ENCODE measurements at regions not wholly inside any gene's neighbourhood (a gene's known extent, or its start where the extent isn't known, plus 50 kb on each side); places are given as distances from the start of the nearest gene placed in this dataset.

GRCh38 chr3:84522893-84523292, 435.9 kb upstream of the CADM2 start:
- no peaks in the 10 kb centered on the region for H3K4me1 ChIP-seq (ENCODE audit: control insufficient read depth in 1 of 2, extremely low read depth in 1 of 2, insufficient read depth in 2 of 2, low read length in 2 of 2)
- no peak overlapping the region for H3K4me3 Mint-ChIP-seq
- 55% methylated on average over 4 of the region's 6 CpGs for WGBS (ENCODE audit: insufficient coverage)
- no peaks in the 10 kb centered on the region for H3K36me3 ChIP-seq (ENCODE audit: control insufficient read depth in 2 of 2, extremely low read depth in 1 of 2, insufficient read depth in 1 of 2, low read length in 1 of 2)
- no peak overlapping the region for H3K27ac ChIP-seq (ENCODE audit: low read length)
- H3K4me1 Mint-ChIP-seq: no peaks in the 10 kb centered on the region
- DNase-seq (no peak), ATAC-seq (replicated peaks in 1 of 4) (no peak)
- H3K9me3 Mint-ChIP-seq: peaks cover 0 to 23% (median 16%) of the 10 kb centered on the region in 3 donors
- H3K36me3 Mint-ChIP-seq: no peaks in the 10 kb centered on the region
- ChIA-PET CTCF (no interaction called here), POLR2A (no interaction called here)
- H3K9me3 ChIP-seq: no peaks in the 10 kb centered on the region
- no peak overlapping the region for H3K4me3 ChIP-seq (ENCODE audit: control insufficient read depth in 1 of 2, extremely low read depth in 1 of 2, low read length in 1 of 2)
- H3K27me3 Mint-ChIP-seq: no peaks in the 10 kb centered on the region
- H3K27me3 ChIP-seq (replicated peaks in 1 of 2; ENCODE audit: control insufficient read depth in 2 of 2, extremely low read depth in 1 of 2, insufficient read depth in 2 of 2, low read length in 1 of 2): no peaks in the 10 kb centered on the region
- H3K27ac Mint-ChIP-seq: no peak overlapping the region

- DNase-seq (no peak), ATAC-seq (replicated peaks in 1 of 4) (no peak)
- WGBS (ENCODE audit: insufficient coverage): 67% methylated on average over 3 of the region's 3 CpGs
- Histone ChIP-seq H3K4me3 (ENCODE audit: control insufficient read depth in 1 of 2, extremely low read depth in 1 of 2, low read length in 1 of 2) (no peak overlapping the region), H3K36me3 (ENCODE audit: control insufficient read depth in 2 of 2, extremely low read depth in 1 of 2, insufficient read depth in 1 of 2, low read length in 1 of 2) (no peaks in the 10 kb centered on the region), H3K4me1 (ENCODE audit: control insufficient read depth in 1 of 2, extremely low read depth in 1 of 2, insufficient read depth in 2 of 2, low read length in 2 of 2) (no peaks in the 10 kb centered on the region), H3K9me3 (no peaks in the 10 kb centered on the region), H3K27ac (ENCODE audit: low read length) (no peak overlapping the region), H3K27me3 (replicated peaks in 1 of 2; ENCODE audit: control insufficient read depth in 2 of 2, extremely low read depth in 1 of 2, insufficient read depth in 2 of 2, low read length in 1 of 2) (no peaks in the 10 kb centered on the region)
- peaks cover 23 to 34% (median 28%) of the 10 kb centered on the region in 3 donors for H3K9me3 Mint-ChIP-seq
- no peak overlapping the region for H3K4me3 Mint-ChIP-seq
- no peak overlapping the region for H3K27ac Mint-ChIP-seq
- POLR2A ChIA-PET: no interaction called here
- CTCF ChIA-PET: no interaction called here
- H3K36me3 Mint-ChIP-seq: no peaks in the 10 kb centered on the region
- H3K4me1 Mint-ChIP-seq: no peaks in the 10 kb centered on the region
- H3K27me3 Mint-ChIP-seq: no peaks in the 10 kb centered on the region
Measured at GRCh38 chr3:84536916-84537315, 421.9 kb upstream of the CADM2 start.

- Mint-ChIP-seq H3K9me3 (peaks cover 17 to 31% (median 23%) of the 10 kb centered on the region in 3 donors), H3K27ac (no peak overlapping the region), H3K4me1 (no peaks in the 10 kb centered on the region), H3K27me3 (no peaks in the 10 kb centered on the region), H3K4me3 (no peak overlapping the region), H3K36me3 (no peaks in the 10 kb centered on the region)
- Histone ChIP-seq H3K27ac (ENCODE audit: low read length) (no peak overlapping the region), H3K4me3 (ENCODE audit: control insufficient read depth in 1 of 2, extremely low read depth in 1 of 2, low read length in 1 of 2) (no peak overlapping the region), H3K27me3 (replicated peaks in 1 of 2; ENCODE audit: control insufficient read depth in 2 of 2, extremely low read depth in 1 of 2, insufficient read depth in 2 of 2, low read length in 1 of 2) (no peaks in the 10 kb centered on the region), H3K36me3 (ENCODE audit: control insufficient read depth in 2 of 2, extremely low read depth in 1 of 2, insufficient read depth in 1 of 2, low read length in 1 of 2) (no peaks in the 10 kb centered on the region), H3K4me1 (ENCODE audit: control insufficient read depth in 1 of 2, extremely low read depth in 1 of 2, insufficient read depth in 2 of 2, low read length in 2 of 2) (no peaks in the 10 kb centered on the region), H3K9me3 (no peaks in the 10 kb centered on the region)
- ChIA-PET POLR2A (no interaction called here), CTCF (no interaction called here)
- ATAC-seq (replicated peaks in 1 of 4) (no peak), DNase-seq (no peak)
Measured at GRCh38 chr3:84538597-84538996, 420.2 kb upstream of the CADM2 start.

- Histone ChIP-seq H3K9me3 (no peaks in the 10 kb centered on the region), H3K4me3 (ENCODE audit: control insufficient read depth in 1 of 2, extremely low read depth in 1 of 2, low read length in 1 of 2) (no peak overlapping the region), H3K36me3 (ENCODE audit: control insufficient read depth in 2 of 2, extremely low read depth in 1 of 2, insufficient read depth in 1 of 2, low read length in 1 of 2) (no peaks in the 10 kb centered on the region), H3K4me1 (ENCODE audit: control insufficient read depth in 1 of 2, extremely low read depth in 1 of 2, insufficient read depth in 2 of 2, low read length in 2 of 2) (no peaks in the 10 kb centered on the region), H3K27ac (ENCODE audit: low read length) (no peak overlapping the region), H3K27me3 (replicated peaks in 1 of 2; ENCODE audit: control insufficient read depth in 2 of 2, extremely low read depth in 1 of 2, insufficient read depth in 2 of 2, low read length in 1 of 2) (no peaks in the 10 kb centered on the region)
- ATAC-seq (replicated peaks in 1 of 4) (no peak), DNase-seq (no peak)
- H3K27ac Mint-ChIP-seq: no peak overlapping the region
- peaks cover 3 to 32% (median 14%) of the 10 kb centered on the region in 3 donors for H3K9me3 Mint-ChIP-seq
- no peaks in the 10 kb centered on the region for H3K36me3 Mint-ChIP-seq
- WGBS (ENCODE audit: insufficient coverage): no CpG with 5 or more reads among the region's 3 CpGs
- no peak overlapping the region for H3K4me3 Mint-ChIP-seq
- no peaks in the 10 kb centered on the region for H3K4me1 Mint-ChIP-seq
- ChIA-PET CTCF (no interaction called here), POLR2A (no interaction called here)
- H3K27me3 Mint-ChIP-seq: no peaks in the 10 kb centered on the region
Measured at GRCh38 chr3:84547207-84547606, 411.6 kb upstream of the CADM2 start.

- DNase-seq: no peak
- CTCF ChIA-PET: no interaction called here
- 63% methylated on average over 23 of the region's 23 CpGs for WGBS (ENCODE audit: insufficient coverage)
Measured at GRCh38 chr3:84547971-84548970, 410.5 kb upstream of the CADM2 start.

GRCh38 chr3:84555629-84556028, 403.2 kb upstream of the CADM2 start:
- 87% methylated on average over 2 of the region's 2 CpGs for whole genome bisulfite sequencing (ENCODE audit: insufficient coverage)

More at GRCh38 chr3:84547971-84548970, 410.5 kb upstream of the CADM2 start:
- Histone ChIP-seq H3K4me1 (ENCODE audit: control insufficient read depth in 1 of 2, extremely low read depth in 1 of 2, insufficient read depth in 2 of 2, low read length in 2 of 2) (no peaks in the 10 kb centered on the region), H3K9me3 (no peaks in the 10 kb centered on the region), H3K4me3 (ENCODE audit: control insufficient read depth in 1 of 2, extremely low read depth in 1 of 2, low read length in 1 of 2) (no peak overlapping the region), H3K27me3 (replicated peaks in 1 of 2; ENCODE audit: control insufficient read depth in 2 of 2, extremely low read depth in 1 of 2, insufficient read depth in 2 of 2, low read length in 1 of 2) (no peaks in the 10 kb centered on the region), H3K36me3 (ENCODE audit: control insufficient read depth in 2 of 2, extremely low read depth in 1 of 2, insufficient read depth in 1 of 2, low read length in 1 of 2) (no peaks in the 10 kb centered on the region), H3K27ac (ENCODE audit: low read length) (no peak overlapping the region)
- POLR2A ChIA-PET: no interaction called here
- no peaks in the 10 kb centered on the region for H3K4me1 Mint-ChIP-seq
- no peak overlapping the region for H3K27ac Mint-ChIP-seq
- ATAC-seq (replicated peaks in 1 of 4): no peak
- no peak overlapping the region for H3K4me3 Mint-ChIP-seq
- no peaks in the 10 kb centered on the region for H3K36me3 Mint-ChIP-seq
- H3K9me3 Mint-ChIP-seq: peaks cover 3 to 29% (median 14%) of the 10 kb centered on the region in 3 donors
- H3K27me3 Mint-ChIP-seq: no peaks in the 10 kb centered on the region

More at GRCh38 chr3:84555629-84556028, 403.2 kb upstream of the CADM2 start:
- Histone ChIP-seq H3K27me3 (replicated peaks in 1 of 2; ENCODE audit: control insufficient read depth in 2 of 2, extremely low read depth in 1 of 2, insufficient read depth in 2 of 2, low read length in 1 of 2) (no peaks in the 10 kb centered on the region), H3K27ac (ENCODE audit: low read length) (no peak overlapping the region), H3K4me1 (ENCODE audit: control insufficient read depth in 1 of 2, extremely low read depth in 1 of 2, insufficient read depth in 2 of 2, low read length in 2 of 2) (no peaks in the 10 kb centered on the region), H3K36me3 (ENCODE audit: control insufficient read depth in 2 of 2, extremely low read depth in 1 of 2, insufficient read depth in 1 of 2, low read length in 1 of 2) (no peaks in the 10 kb centered on the region), H3K4me3 (ENCODE audit: control insufficient read depth in 1 of 2, extremely low read depth in 1 of 2, low read length in 1 of 2) (no peak overlapping the region), H3K9me3 (no peaks in the 10 kb centered on the region)
- no peaks in the 10 kb centered on the region for H3K27me3 Mint-ChIP-seq
- ATAC-seq (replicated peaks in 1 of 4): no peak
- DNase-seq: no peak
- H3K9me3 Mint-ChIP-seq: peaks cover 4 to 8% (median 5%) of the 10 kb centered on the region in 3 donors
- no peaks in the 10 kb centered on the region for H3K36me3 Mint-ChIP-seq
- no peak overlapping the region for H3K4me3 Mint-ChIP-seq
- ChIA-PET POLR2A (no interaction called here), CTCF (no interaction called here)
- no peaks in the 10 kb centered on the region for H3K4me1 Mint-ChIP-seq
- no peak overlapping the region for H3K27ac Mint-ChIP-seq

Measured in T-cell (primary cell).